ENCODE measurements at regions not wholly inside any gene's neighbourhood (a gene's known extent, or its start where the extent isn't known, plus 50 kb on each side); places are given as distances from the start of the nearest gene placed in this dataset.
"Not testable (repeated sequence)": the region's sequence is repeated elsewhere in the genome, so short reads cannot be mapped to it uniquely, and the experiment has no call there.

- 55 to 73% methylated on average over 4 of the region's 4 CpGs for WGBS, 2 donors
- H3K4me3 ChIP-seq, result no peak overlapping the region
- intact Hi-C loops (cut with DNase I), result no loop called here
Measured at GRCh38 chr2:67164771-67165522, 232.2 kb upstream of the ETAA1 start.

GRCh38 chr2:67165523-67165990 lies 231.6 kb upstream of the ETAA1 start:
- intact Hi-C loops (cut with DNase I), result no loop called here
- TF ChIP-seq CTCF (IDR thresholded peaks at IDR 0.05), result no peak
- no peak for TF ChIP-seq POLR2A (IDR thresholded peaks at IDR 0.05)
- Histone ChIP-seq H3K4me3 (no peak overlapping the region), H3K4me1 (no peaks in the 10 kb centered on the region), H3K9me3 (no peaks in the 10 kb centered on the region), H3K27me3 (no peaks in the 10 kb centered on the region), H3K27ac (no peak overlapping the region), H3K36me3 (no peaks in the 10 kb centered on the region)
- DNase-seq, result no peak

More at GRCh38 chr2:67164771-67165522, 232.2 kb upstream of the ETAA1 start:
- no peak overlapping the region for H3K27ac ChIP-seq
- no peaks in the 10 kb centered on the region for H3K9me3 ChIP-seq
- H3K27me3 ChIP-seq, result no peaks in the 10 kb centered on the region
- H3K36me3 ChIP-seq, result no peaks in the 10 kb centered on the region
- no peaks in the 10 kb centered on the region for H3K4me1 ChIP-seq
- TF ChIP-seq CTCF (IDR thresholded peaks at IDR 0.05) (no peak), POLR2A (IDR thresholded peaks at IDR 0.05) (no peak)
- DNase-seq, result no peak

GRCh38 chr2:67166511-67166910 lies 230.6 kb upstream of the ETAA1 start:
- H3K36me3 ChIP-seq; DNase-seq; H3K27ac ChIP-seq; H3K27me3 ChIP-seq; intact Hi-C loops (cut with DNase I); H3K4me1 ChIP-seq; H3K9me3 ChIP-seq; H3K4me3 ChIP-seq: not testable (repeated sequence)
- 77 to 79% methylated on average over 2 of the region's 2 CpGs for WGBS, 2 donors

GRCh38 chr2:67169417-67170140 lies 227.6 kb upstream of the ETAA1 start:
- no peaks in the 10 kb centered on the region for H3K27me3 ChIP-seq
- TF ChIP-seq CTCF (IDR thresholded peaks at IDR 0.05) (no peak), POLR2A (IDR thresholded peaks at IDR 0.05) (no peak)
- H3K36me3 ChIP-seq, result no peaks in the 10 kb centered on the region
- H3K9me3 ChIP-seq, result no peaks in the 10 kb centered on the region
- intact Hi-C loops (cut with DNase I), result no loop called here
- no peak overlapping the region for H3K27ac ChIP-seq
- DNase-seq, result no peak
- H3K4me3 ChIP-seq, result no peak overlapping the region
- WGBS, 2 donors, result 62 to 75% methylated on average over 6 of the region's 6 CpGs
- no peaks in the 10 kb centered on the region for H3K4me1 ChIP-seq

- WGBS, 2 donors, result 93 to 97% methylated on average over 3 of the region's 3 CpGs
- H3K4me1 ChIP-seq, result no peaks in the 10 kb centered on the region
- no peaks in the 10 kb centered on the region for H3K36me3 ChIP-seq
Measured at GRCh38 chr2:67179526-67179925, 217.6 kb upstream of the ETAA1 start.

More at GRCh38 chr2:67179526-67179925, 217.6 kb upstream of the ETAA1 start:
- no peak overlapping the region for H3K4me3 ChIP-seq
- intact Hi-C loops (cut with DNase I), result no loop called here
- H3K9me3 ChIP-seq, result no peaks in the 10 kb centered on the region
- no peak overlapping the region for H3K27ac ChIP-seq
- TF ChIP-seq CTCF (IDR thresholded peaks at IDR 0.05) (no peak), POLR2A (IDR thresholded peaks at IDR 0.05) (no peak)
- DNase-seq, result no peak
- no peaks in the 10 kb centered on the region for H3K27me3 ChIP-seq

Measured in esophagus squamous epithelium (tissue), 5 donors.